Smooth muscle cell (in vitro differentiated cells): ENCODE measurements at regions not wholly inside any gene's neighbourhood (a gene's known extent, or its start where the extent isn't known, plus 50 kb on each side); places are given as distances from the start of the nearest gene placed in this dataset.

Source experiments
- DNase-seq: peaks from one replicate; lab custom pipeline; 2025; ENCODE audit not compliant: unreplicated experiment; lab: John Stamatoyannopoulos, UW
- H2AFZ ChIP-seq: fragments of 200-600 bp; sonication (generic); 2 replicates; pipeline ENCODE4 v1.6.0; 2016; ENCODE audit warnings: antibody characterized with exemption, low read depth, mild to moderate bottlenecking
- H3F3A ChIP-seq: fragments of 200-600 bp; sonication (generic); 2 replicates; pipeline ENCODE4 v1.6.0; 2017; ENCODE audit warnings: antibody characterized with exemption, low read depth
- H3K27ac ChIP-seq: fragments of 200-600 bp; sonication (generic); 2 replicates; pipeline ENCODE4 v1.5.1; 2016; ENCODE audit warnings: low read depth, mild to moderate bottlenecking
- H3K27me3 ChIP-seq: fragments of 200-600 bp; sonication (generic); 2 replicates; pipeline ENCODE4 v1.6.1; 2016; ENCODE audit warnings: low read depth, mild to moderate bottlenecking
- H3K36me3 ChIP-seq: fragments of 200-600 bp; sonication (generic); 2 replicates; pipeline ENCODE4 v1.5.1; 2016; ENCODE audit warnings: low read depth
- H3K4me1 ChIP-seq: fragments of 200-600 bp; sonication (generic); 2 replicates; pipeline ENCODE4 v1.5.1; 2016; ENCODE audit warnings: low read depth
- H3K4me2 ChIP-seq: fragments of 200-600 bp; sonication (generic); 2 replicates; pipeline ENCODE4 v1.6.0; 2016; ENCODE audit warnings: mild to moderate bottlenecking
- H3K4me3 ChIP-seq: fragments of 200-600 bp; sonication (generic); 2 replicates; pipeline ENCODE4 v1.5.1; 2016; ENCODE audit warnings: mild to moderate bottlenecking
- H3K79me2 ChIP-seq: fragments of 200-600 bp; sonication (generic); 2 replicates; pipeline ENCODE4 v1.6.0; 2016; ENCODE audit warnings: low read depth, mild to moderate bottlenecking
- H3K9ac ChIP-seq: fragments of 200-600 bp; sonication (generic); 2 replicates; pipeline ENCODE4 v1.6.0; 2016; ENCODE audit warnings: low read depth
- H3K9me3 ChIP-seq: fragments of 200-600 bp; sonication (generic); replicated peaks from 2 replicates; pipeline ENCODE4 v1.5.1; 2016; ENCODE audit warnings: low read depth
- H4K20me1 ChIP-seq: fragments of 200-600 bp; sonication (generic); 2 replicates; pipeline ENCODE4 v1.6.0; 2016; ENCODE audit warnings: low read depth
- WGBS: methylation state at CpG from one replicate; pipeline ENCODE4 v1.1.7; 2016; ENCODE audit warnings: low lambda C conversion rate; 5-methylcytosine and 5-hydroxymethylcytosine counted together
- TF ChIP-seq, protein P1 (sequence below): fragments of 200-600 bp; sonication (generic); IDR thresholded peaks from 2 replicates; pipeline ENCODE4 v1.5.1; 2017; ENCODE audit warnings: borderline replicate concordance, mild to moderate bottlenecking, antibody characterized with exemption; ENCODE audit not compliant: insufficient read depth, poor library complexity, severe bottlenecking

GRCh38 chr13:87376081-87376480 is 295.1 kb upstream of the SLITRK5 start:
- Histone ChIP-seq H3K27ac (no peak overlapping the region), H3K36me3 (no peaks in the 10 kb centered on the region), H2AFZ (no peak overlapping the region), H3K4me2 (no peak overlapping the region), H4K20me1 (no peaks in the 10 kb centered on the region), H3K9ac (no peak overlapping the region), H3K79me2 (no peaks in the 10 kb centered on the region), H3K27me3 (no peaks in the 10 kb centered on the region), H3K9me3 (no peaks in the 10 kb centered on the region), H3K4me1 (no peaks in the 10 kb centered on the region), H3F3A (no peaks in the 10 kb centered on the region), H3K4me3 (no peak overlapping the region)
- DNase-seq = no peak
- WGBS = 93% methylated on average over 1 of the region's 1 CpG
- TF ChIP-seq, protein P1, sequence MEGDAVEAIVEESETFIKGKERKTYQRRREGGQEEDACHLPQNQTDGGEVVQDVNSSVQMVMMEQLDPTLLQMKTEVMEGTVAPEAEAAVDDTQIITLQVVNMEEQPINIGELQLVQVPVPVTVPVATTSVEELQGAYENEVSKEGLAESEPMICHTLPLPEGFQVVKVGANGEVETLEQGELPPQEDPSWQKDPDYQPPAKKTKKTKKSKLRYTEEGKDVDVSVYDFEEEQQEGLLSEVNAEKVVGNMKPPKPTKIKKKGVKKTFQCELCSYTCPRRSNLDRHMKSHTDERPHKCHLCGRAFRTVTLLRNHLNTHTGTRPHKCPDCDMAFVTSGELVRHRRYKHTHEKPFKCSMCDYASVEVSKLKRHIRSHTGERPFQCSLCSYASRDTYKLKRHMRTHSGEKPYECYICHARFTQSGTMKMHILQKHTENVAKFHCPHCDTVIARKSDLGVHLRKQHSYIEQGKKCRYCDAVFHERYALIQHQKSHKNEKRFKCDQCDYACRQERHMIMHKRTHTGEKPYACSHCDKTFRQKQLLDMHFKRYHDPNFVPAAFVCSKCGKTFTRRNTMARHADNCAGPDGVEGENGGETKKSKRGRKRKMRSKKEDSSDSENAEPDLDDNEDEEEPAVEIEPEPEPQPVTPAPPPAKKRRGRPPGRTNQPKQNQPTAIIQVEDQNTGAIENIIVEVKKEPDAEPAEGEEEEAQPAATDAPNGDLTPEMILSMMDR = no peak

DNA sequence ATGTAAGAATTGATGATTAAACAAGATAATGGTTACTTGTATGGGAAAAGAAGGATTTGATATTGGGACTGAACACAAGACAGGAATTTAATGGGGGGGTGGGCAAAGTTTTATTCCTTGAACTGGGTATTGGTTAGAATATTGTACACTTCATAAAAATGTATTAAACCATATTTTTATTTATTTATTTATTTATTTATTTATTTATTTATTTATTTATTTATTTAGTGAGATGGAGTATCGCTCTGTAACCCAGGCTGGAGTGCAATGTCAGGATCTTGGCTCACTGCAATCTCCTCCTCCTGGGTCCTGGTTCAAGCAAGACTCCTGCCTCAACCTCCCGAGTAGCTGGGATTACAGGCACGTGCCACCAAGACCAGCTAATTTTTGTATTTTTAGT is 287.1 kb upstream of the SLITRK5 start:
- H3K9me3 ChIP-seq = no peaks in the 10 kb centered on the region
- H3K27ac ChIP-seq = no peak overlapping the region
- no peak for DNase-seq
- TF ChIP-seq, protein P1 = no peak
- 96% methylated on average over 3 of the region's 3 CpGs for WGBS
- no peaks in the 10 kb centered on the region for H3K4me1 ChIP-seq
- H3K4me3 ChIP-seq = no peak overlapping the region
- no peak overlapping the region for H2AFZ ChIP-seq
- no peaks in the 10 kb centered on the region for H3K36me3 ChIP-seq
- no peaks in the 10 kb centered on the region for H4K20me1 ChIP-seq
- H3K9ac ChIP-seq = no peak overlapping the region
- no peak overlapping the region for H3K4me2 ChIP-seq
- no peaks in the 10 kb centered on the region for H3F3A ChIP-seq
- H3K79me2 ChIP-seq = no peaks in the 10 kb centered on the region
- H3K27me3 ChIP-seq = no peaks in the 10 kb centered on the region

DNA sequence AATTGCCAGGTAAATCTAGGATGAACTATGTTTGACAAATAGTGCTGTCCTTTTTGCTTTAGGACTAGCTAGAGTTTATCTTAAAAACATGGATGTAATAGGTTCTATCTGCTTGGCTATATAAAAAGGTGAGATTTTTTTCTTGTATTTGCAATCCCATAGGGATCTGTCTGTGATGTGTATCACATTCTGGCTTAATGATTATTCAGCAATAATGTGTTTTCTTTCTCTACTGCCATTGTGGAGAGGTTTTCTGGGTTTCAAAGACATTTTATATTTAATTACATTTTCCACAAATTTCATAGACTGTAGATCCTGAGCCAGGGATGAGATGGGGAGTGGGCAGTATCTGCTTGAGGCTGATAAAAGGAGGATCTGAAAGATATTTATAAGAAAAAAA is 277.8 kb upstream of the SLITRK5 start:
- H3K79me2 ChIP-seq = no peaks in the 10 kb centered on the region
- H3K27ac ChIP-seq = no peak overlapping the region
- no peak overlapping the region for H3K4me3 ChIP-seq
- no peaks in the 10 kb centered on the region for H3K9me3 ChIP-seq
- no peaks in the 10 kb centered on the region for H3K27me3 ChIP-seq
- TF ChIP-seq, protein P1 = no peak
- no peaks in the 10 kb centered on the region for H3F3A ChIP-seq
- no peak for DNase-seq
- H3K4me2 ChIP-seq = no peak overlapping the region
- H3K36me3 ChIP-seq = no peaks in the 10 kb centered on the region
- no peak overlapping the region for H3K9ac ChIP-seq
- H3K4me1 ChIP-seq = no peaks in the 10 kb centered on the region
- H4K20me1 ChIP-seq = no peaks in the 10 kb centered on the region
- H2AFZ ChIP-seq = no peak overlapping the region

- no peaks in the 10 kb centered on the region for H3K9me3 ChIP-seq
- no peaks in the 10 kb centered on the region for H3K27me3 ChIP-seq
- no peaks in the 10 kb centered on the region for H3K4me1 ChIP-seq
- no peak overlapping the region for H3K9ac ChIP-seq
- H3F3A ChIP-seq = no peaks in the 10 kb centered on the region
- H3K36me3 ChIP-seq = no peaks in the 10 kb centered on the region
- WGBS = 58% methylated on average over 3 of the region's 3 CpGs
- H2AFZ ChIP-seq = no peak overlapping the region
- TF ChIP-seq, protein P1 = no peak
- no peak overlapping the region for H3K4me2 ChIP-seq
- no peaks in the 10 kb centered on the region for H3K79me2 ChIP-seq
- H3K4me3 ChIP-seq = no peak overlapping the region
- no peak for DNase-seq
- no peak overlapping the region for H3K27ac ChIP-seq
- no peaks in the 10 kb centered on the region for H4K20me1 ChIP-seq
Observed at GRCh38 chr13:87398047-87398446, 273.1 kb upstream of the SLITRK5 start.
